ENCODE measurements at regions not wholly inside any gene's neighbourhood (a gene's known extent, or its start where the extent isn't known, plus 50 kb on each side); places are given as distances from the start of the nearest gene placed in this dataset.

DNA sequence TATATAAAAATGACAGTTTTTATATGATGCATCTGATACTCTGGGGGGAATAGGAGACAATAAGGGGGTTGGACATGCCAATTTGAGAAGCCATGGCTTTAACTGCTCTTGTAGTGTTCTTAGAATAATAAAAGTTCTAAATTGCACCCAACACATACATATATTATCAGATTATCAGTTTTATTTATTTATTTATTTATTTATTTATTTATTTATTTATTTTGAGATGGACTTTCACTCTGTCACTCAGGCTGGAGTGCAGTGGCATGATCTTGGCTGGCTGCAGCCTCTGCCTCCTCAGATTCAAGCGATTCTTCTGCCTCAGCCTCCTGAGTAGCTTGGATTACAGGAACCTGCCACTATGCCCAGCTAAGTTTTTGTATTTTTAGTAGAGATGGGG is 356.8 kb downstream of the TLL1 start:
- TF ChIP-seq, protein P1, sequence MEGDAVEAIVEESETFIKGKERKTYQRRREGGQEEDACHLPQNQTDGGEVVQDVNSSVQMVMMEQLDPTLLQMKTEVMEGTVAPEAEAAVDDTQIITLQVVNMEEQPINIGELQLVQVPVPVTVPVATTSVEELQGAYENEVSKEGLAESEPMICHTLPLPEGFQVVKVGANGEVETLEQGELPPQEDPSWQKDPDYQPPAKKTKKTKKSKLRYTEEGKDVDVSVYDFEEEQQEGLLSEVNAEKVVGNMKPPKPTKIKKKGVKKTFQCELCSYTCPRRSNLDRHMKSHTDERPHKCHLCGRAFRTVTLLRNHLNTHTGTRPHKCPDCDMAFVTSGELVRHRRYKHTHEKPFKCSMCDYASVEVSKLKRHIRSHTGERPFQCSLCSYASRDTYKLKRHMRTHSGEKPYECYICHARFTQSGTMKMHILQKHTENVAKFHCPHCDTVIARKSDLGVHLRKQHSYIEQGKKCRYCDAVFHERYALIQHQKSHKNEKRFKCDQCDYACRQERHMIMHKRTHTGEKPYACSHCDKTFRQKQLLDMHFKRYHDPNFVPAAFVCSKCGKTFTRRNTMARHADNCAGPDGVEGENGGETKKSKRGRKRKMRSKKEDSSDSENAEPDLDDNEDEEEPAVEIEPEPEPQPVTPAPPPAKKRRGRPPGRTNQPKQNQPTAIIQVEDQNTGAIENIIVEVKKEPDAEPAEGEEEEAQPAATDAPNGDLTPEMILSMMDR (IDR thresholded peaks at IDR 0.05): no peak
- TF ChIP-seq EZH2 (IDR thresholded peaks at IDR 0.05; ENCODE audit: borderline replicate concordance, insufficient read depth, low read depth, low read length, poor library complexity, severe bottlenecking): no peak
